ENCODE measurements at regions not wholly inside any gene's neighbourhood (a gene's known extent, or its start where the extent isn't known, plus 50 kb on each side); places are given as distances from the start of the nearest gene placed in this dataset.

- H3K27ac ChIP-seq: no peak overlapping the region
- H3K4me3 ChIP-seq: no peak overlapping the region
- ATAC-seq (ENCODE audit: low FRiP score in 2 of 2): no peak
- WGBS, 2 donors: 47 to 67% methylated on average over 1 of the region's 1 CpG
- no peaks in the 10 kb centered on the region for H3K27me3 ChIP-seq
- no peak for DNase-seq
- no peaks in the 10 kb centered on the region for H3K9me3 ChIP-seq
- no peaks in the 10 kb centered on the region for H3K36me3 ChIP-seq
- H3K4me1 ChIP-seq: no peaks in the 10 kb centered on the region
- TF ChIP-seq EP300 (IDR thresholded peaks at IDR 0.05): no peak
- no peak for TF ChIP-seq POLR2A (IDR thresholded peaks at IDR 0.05)
- no peak for TF ChIP-seq POLR2AphosphoS5 (IDR thresholded peaks at IDR 0.05)
- TF ChIP-seq CTCF (IDR thresholded peaks at IDR 0.05): no peak
Observed at GRCh38 chr6:54574671-54575070, 266.4 kb downstream of the TINAG start.

- H3K36me3 ChIP-seq: no peaks in the 10 kb centered on the region
- no peak overlapping the region for H3K27ac ChIP-seq
- 51 to 57% methylated on average over 3 of the region's 3 CpGs for WGBS, 2 donors
- no peak for DNase-seq
- H3K27me3 ChIP-seq: no peaks in the 10 kb centered on the region
- no peaks in the 10 kb centered on the region for H3K9me3 ChIP-seq
- no peak overlapping the region for H3K4me3 ChIP-seq
- no peak for ATAC-seq (ENCODE audit: low FRiP score in 2 of 2)
- no peaks in the 10 kb centered on the region for H3K4me1 ChIP-seq
- TF ChIP-seq EP300 (IDR thresholded peaks at IDR 0.05) (no peak), CTCF (IDR thresholded peaks at IDR 0.05) (no peak), POLR2A (IDR thresholded peaks at IDR 0.05) (no peak), POLR2AphosphoS5 (IDR thresholded peaks at IDR 0.05) (no peak)
Observed at GRCh38 chr6:54578261-54578660, 268.3 kb upstream of the FAM83B start.

GRCh38 chr6:54579011-54579410 lies 267.6 kb upstream of the FAM83B start:
- no peak for TF ChIP-seq POLR2A (IDR thresholded peaks at IDR 0.05)
- no peak for TF ChIP-seq EP300 (IDR thresholded peaks at IDR 0.05)
- no peak for TF ChIP-seq CTCF (IDR thresholded peaks at IDR 0.05)
- no peak for TF ChIP-seq POLR2AphosphoS5 (IDR thresholded peaks at IDR 0.05)
- no peaks in the 10 kb centered on the region for H3K9me3 ChIP-seq
- H3K4me1 ChIP-seq: no peaks in the 10 kb centered on the region
- no peaks in the 10 kb centered on the region for H3K27me3 ChIP-seq
- WGBS, 2 donors: 77 to 78% methylated on average over 2 of the region's 2 CpGs
- no peak for DNase-seq
- no peaks in the 10 kb centered on the region for H3K36me3 ChIP-seq
- no peak overlapping the region for H3K27ac ChIP-seq
- no peak overlapping the region for H3K4me3 ChIP-seq
- ATAC-seq (ENCODE audit: low FRiP score in 2 of 2): no peak

- DNase-seq (no peak), ATAC-seq (ENCODE audit: low FRiP score in 2 of 2) (no peak)
- H3K4me3 ChIP-seq: no peak overlapping the region
- H3K27me3 ChIP-seq: no peaks in the 10 kb centered on the region
- no peaks in the 10 kb centered on the region for H3K4me1 ChIP-seq
- TF ChIP-seq CTCF (IDR thresholded peaks at IDR 0.05) (no peak), POLR2A (IDR thresholded peaks at IDR 0.05) (no peak), POLR2AphosphoS5 (IDR thresholded peaks at IDR 0.05) (no peak), EP300 (IDR thresholded peaks at IDR 0.05) (no peak)
- H3K36me3 ChIP-seq: no peaks in the 10 kb centered on the region
- H3K9me3 ChIP-seq: no peaks in the 10 kb centered on the region
- no peak overlapping the region for H3K27ac ChIP-seq
Observed at GRCh38 chr6:54586251-54586650, 260.3 kb upstream of the FAM83B start.

GRCh38 chr6:54587277-54587676 lies 259.3 kb upstream of the FAM83B start:
- TF ChIP-seq POLR2AphosphoS5 (IDR thresholded peaks at IDR 0.05): no peak
- TF ChIP-seq CTCF (IDR thresholded peaks at IDR 0.05): no peak
- TF ChIP-seq EP300 (IDR thresholded peaks at IDR 0.05): no peak
- TF ChIP-seq POLR2A (IDR thresholded peaks at IDR 0.05): no peak
- DNase-seq: no peak
- no peaks in the 10 kb centered on the region for H3K4me1 ChIP-seq
- H3K36me3 ChIP-seq: no peaks in the 10 kb centered on the region
- H3K27me3 ChIP-seq: no peaks in the 10 kb centered on the region
- H3K4me3 ChIP-seq: no peak overlapping the region
- H3K27ac ChIP-seq: no peak overlapping the region
- no peak for ATAC-seq (ENCODE audit: low FRiP score in 2 of 2)
- WGBS, 2 donors: 52 to 57% methylated on average over 3 of the region's 3 CpGs
- no peaks in the 10 kb centered on the region for H3K9me3 ChIP-seq

Data from upper lobe of left lung (tissue), 6 donors.